ENCODE measurements at regions not wholly inside any gene's neighbourhood (a gene's known extent, or its start where the extent isn't known, plus 50 kb on each side); places are given as distances from the start of the nearest gene placed in this dataset.

DNA sequence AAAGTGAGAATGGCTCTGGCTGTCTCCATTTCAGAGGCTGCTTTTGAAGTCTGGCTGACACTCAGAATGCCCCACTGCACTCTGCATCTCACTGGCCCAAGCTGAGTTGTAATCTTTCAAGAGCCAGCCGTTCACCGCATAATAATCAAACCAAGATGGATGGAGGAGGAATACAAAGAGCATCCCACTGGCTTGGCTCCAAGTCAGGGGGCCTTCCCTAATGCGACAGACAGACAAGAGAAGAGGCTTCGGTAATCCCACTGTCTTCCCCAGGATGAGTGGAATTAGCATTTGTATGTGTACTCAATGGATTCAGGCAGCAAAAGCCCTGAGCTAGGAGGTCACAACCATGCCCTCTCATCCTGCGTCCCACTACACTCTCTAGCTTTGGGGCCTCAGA, 68.0 kb downstream of the CBLN1 start:
- TF ChIP-seq, protein P1, sequence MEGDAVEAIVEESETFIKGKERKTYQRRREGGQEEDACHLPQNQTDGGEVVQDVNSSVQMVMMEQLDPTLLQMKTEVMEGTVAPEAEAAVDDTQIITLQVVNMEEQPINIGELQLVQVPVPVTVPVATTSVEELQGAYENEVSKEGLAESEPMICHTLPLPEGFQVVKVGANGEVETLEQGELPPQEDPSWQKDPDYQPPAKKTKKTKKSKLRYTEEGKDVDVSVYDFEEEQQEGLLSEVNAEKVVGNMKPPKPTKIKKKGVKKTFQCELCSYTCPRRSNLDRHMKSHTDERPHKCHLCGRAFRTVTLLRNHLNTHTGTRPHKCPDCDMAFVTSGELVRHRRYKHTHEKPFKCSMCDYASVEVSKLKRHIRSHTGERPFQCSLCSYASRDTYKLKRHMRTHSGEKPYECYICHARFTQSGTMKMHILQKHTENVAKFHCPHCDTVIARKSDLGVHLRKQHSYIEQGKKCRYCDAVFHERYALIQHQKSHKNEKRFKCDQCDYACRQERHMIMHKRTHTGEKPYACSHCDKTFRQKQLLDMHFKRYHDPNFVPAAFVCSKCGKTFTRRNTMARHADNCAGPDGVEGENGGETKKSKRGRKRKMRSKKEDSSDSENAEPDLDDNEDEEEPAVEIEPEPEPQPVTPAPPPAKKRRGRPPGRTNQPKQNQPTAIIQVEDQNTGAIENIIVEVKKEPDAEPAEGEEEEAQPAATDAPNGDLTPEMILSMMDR (IDR thresholded peaks at IDR 0.05) = no peak
- TF ChIP-seq POLR2A (IDR thresholded peaks at IDR 0.05; ENCODE audit: low read depth) (no peak), POLR2AphosphoS5 (IDR thresholded peaks at IDR 0.05) (no peak), EP300 (IDR thresholded peaks at IDR 0.05) (no peak)
